Endodermal cell (in vitro differentiated cells): ENCODE measurements at regions not wholly inside any gene's neighbourhood (a gene's known extent, or its start where the extent isn't known, plus 50 kb on each side); places are given as distances from the start of the nearest gene placed in this dataset.

Experiments
- DNase-seq: peaks from one replicate; pipeline ENCODE4 v3.0.0-alpha.2; 2017
- H3K27ac ChIP-seq: 2 replicates; pipeline ENCODE4 v1.5.1; 2013; ENCODE audit warnings: mild to moderate bottlenecking, low read depth, low read length, moderate library complexity
- H3K27me3 ChIP-seq: 2 replicates; pipeline ENCODE4 v1.6.1; 2013; ENCODE audit warnings: mild to moderate bottlenecking, low read length, moderate library complexity; ENCODE audit not compliant: insufficient read depth, control insufficient read depth, poor library complexity, severe bottlenecking
- H3K36me3 ChIP-seq: 2 replicates; pipeline ENCODE4 v1.7.0; 2013; ENCODE audit warnings: mild to moderate bottlenecking, low read length, moderate library complexity; ENCODE audit not compliant: control insufficient read depth, insufficient read depth
- H3K4me1 ChIP-seq: one replicate; pipeline ENCODE4 v1.7.0; 2013; ENCODE audit warnings: low read length; ENCODE audit not compliant: control insufficient read depth, insufficient read depth
- H3K4me3 ChIP-seq: 2 replicates; pipeline ENCODE4 v1.5.1; 2013; ENCODE audit warnings: mild to moderate bottlenecking, low read length, moderate library complexity
- H3K9ac ChIP-seq: 2 replicates; pipeline ENCODE4 v1.6.1; 2013; ENCODE audit warnings: mild to moderate bottlenecking, low read length, moderate library complexity; ENCODE audit not compliant: poor library complexity, severe bottlenecking; ENCODE audit errors: extremely low read depth
- H3K9me3 ChIP-seq: 2 replicates; pipeline ENCODE4 v1.6.1; 2013; ENCODE audit warnings: mild to moderate bottlenecking, low read length, moderate library complexity; ENCODE audit not compliant: control insufficient read depth
- H3K27ac Mint-ChIP-seq: 2 replicates; pipeline ENCODE4 v1.8.0; 2020; ENCODE audit warnings: mixed read lengths
- H3K27me3 Mint-ChIP-seq: 2 replicates; pipeline ENCODE4 v1.8.0; 2021; ENCODE audit warnings: mild to moderate bottlenecking, mixed read lengths; ENCODE audit not compliant: insufficient read depth
- H3K36me3 Mint-ChIP-seq: 2 replicates; pipeline ENCODE4 v1.8.0; 2020; ENCODE audit warnings: low read depth, mixed read lengths
- H3K4me1 Mint-ChIP-seq: 2 replicates; pipeline ENCODE4 v1.8.0; 2020; ENCODE audit warnings: mixed read lengths
- H3K4me3 Mint-ChIP-seq: 2 replicates; pipeline ENCODE4 v1.8.0; 2020; ENCODE audit warnings: mild to moderate bottlenecking, moderate library complexity, mixed read lengths
- H3K9me3 Mint-ChIP-seq: 2 replicates; pipeline ENCODE4 v1.8.0; 2020; ENCODE audit warnings: mild to moderate bottlenecking, mixed read lengths
- WGBS, 2 experiments: methylation state at CpG; one replicate each; pipeline versions ENCODE4 v1.1.5 to v1.1.7; 2013; ENCODE audit warnings: missing lambda C conversion rate in 2 of 2, mixed read lengths in 1 of 2; ENCODE audit not compliant: insufficient coverage in 1 of 2, insufficient read length in 1 of 2; 5-methylcytosine and 5-hydroxymethylcytosine counted together
- TF ChIP-seq, protein P1 (sequence below): fragments of 200-600 bp; sonication (generic); conservative IDR thresholded peaks from 2 replicates; pipeline ENCODE4 v1.5.0; 2021; ENCODE audit warnings: antibody characterized with exemption, mild to moderate bottlenecking

DNA sequence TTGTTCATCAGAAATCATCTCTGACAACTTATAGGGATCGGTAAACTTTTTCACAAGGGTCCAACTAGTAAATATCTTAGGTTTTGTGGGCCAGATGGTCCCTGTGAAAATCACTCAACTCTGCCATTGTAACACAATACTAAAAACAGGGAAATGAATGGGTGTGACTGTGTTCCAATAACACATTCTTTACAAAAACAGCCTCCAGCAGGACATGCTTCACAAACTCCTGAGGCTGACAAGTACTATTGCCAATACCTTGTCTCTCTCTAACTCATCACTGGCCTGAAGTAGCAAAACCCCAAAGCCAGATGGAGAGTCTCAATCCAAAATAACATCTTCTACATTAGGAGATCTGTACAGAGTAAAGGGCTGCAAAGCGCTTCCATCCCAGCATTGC lies 312.3 kb downstream of the TOX3 start:
- TF ChIP-seq, protein P1, sequence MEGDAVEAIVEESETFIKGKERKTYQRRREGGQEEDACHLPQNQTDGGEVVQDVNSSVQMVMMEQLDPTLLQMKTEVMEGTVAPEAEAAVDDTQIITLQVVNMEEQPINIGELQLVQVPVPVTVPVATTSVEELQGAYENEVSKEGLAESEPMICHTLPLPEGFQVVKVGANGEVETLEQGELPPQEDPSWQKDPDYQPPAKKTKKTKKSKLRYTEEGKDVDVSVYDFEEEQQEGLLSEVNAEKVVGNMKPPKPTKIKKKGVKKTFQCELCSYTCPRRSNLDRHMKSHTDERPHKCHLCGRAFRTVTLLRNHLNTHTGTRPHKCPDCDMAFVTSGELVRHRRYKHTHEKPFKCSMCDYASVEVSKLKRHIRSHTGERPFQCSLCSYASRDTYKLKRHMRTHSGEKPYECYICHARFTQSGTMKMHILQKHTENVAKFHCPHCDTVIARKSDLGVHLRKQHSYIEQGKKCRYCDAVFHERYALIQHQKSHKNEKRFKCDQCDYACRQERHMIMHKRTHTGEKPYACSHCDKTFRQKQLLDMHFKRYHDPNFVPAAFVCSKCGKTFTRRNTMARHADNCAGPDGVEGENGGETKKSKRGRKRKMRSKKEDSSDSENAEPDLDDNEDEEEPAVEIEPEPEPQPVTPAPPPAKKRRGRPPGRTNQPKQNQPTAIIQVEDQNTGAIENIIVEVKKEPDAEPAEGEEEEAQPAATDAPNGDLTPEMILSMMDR, result no peak
- peaks cover 2% of the 10 kb centered on the region for H3K9me3 Mint-ChIP-seq
- H3K27me3 Mint-ChIP-seq, result no peaks in the 10 kb centered on the region
- no peak for DNase-seq
- H3K4me3 Mint-ChIP-seq, result no peak overlapping the region
- no peaks in the 10 kb centered on the region for H3K36me3 ChIP-seq
- 100% methylated on average over 2 of the region's 2 CpGs; no CpG with 5 or more reads in 1 of the 2 experiments for WGBS, 2 experiments
- peaks cover 9% of the 10 kb centered on the region for H3K4me1 ChIP-seq
- H3K9me3 ChIP-seq, result peaks cover 3% of the 10 kb centered on the region
- no peaks in the 10 kb centered on the region for H3K36me3 Mint-ChIP-seq
- no peak overlapping the region for H3K27ac ChIP-seq
- no peak overlapping the region for H3K9ac ChIP-seq
- H3K27ac Mint-ChIP-seq, result no peak overlapping the region
- no peak overlapping the region for H3K4me3 ChIP-seq
- H3K4me1 Mint-ChIP-seq, result peaks cover 15% of the 10 kb centered on the region
- no peaks in the 10 kb centered on the region for H3K27me3 ChIP-seq

DNA sequence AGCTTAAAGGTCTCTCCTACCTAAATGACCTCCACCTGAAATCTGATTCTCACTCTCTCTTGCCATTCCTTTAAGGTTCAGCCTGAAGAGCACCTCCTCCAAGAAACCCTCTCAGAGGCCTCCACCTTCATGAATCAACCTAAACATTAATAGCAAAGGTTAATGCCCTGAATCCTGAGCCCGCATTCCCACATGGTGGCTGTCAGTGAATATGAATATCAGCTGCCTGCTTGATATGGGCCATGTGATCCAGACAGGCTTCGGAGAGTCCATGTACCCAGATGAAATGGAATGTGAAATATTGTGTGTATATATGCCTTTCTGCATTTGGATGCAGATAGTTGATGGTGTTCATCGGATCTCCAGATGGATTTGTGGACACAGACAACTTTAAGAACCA lies 317.5 kb downstream of the TOX3 start:
- Histone ChIP-seq H3K9me3 (peaks cover 3% of the 10 kb centered on the region), H3K4me1 (no peaks in the 10 kb centered on the region), H3K9ac (no peak overlapping the region), H3K4me3 (no peak overlapping the region), H3K27me3 (no peaks in the 10 kb centered on the region), H3K27ac (no peak overlapping the region), H3K36me3 (no peaks in the 10 kb centered on the region)
- DNase-seq, result no peak
- TF ChIP-seq, protein P1, result no peak
- H3K4me3 Mint-ChIP-seq, result no peak overlapping the region
- peaks cover 2% of the 10 kb centered on the region for H3K4me1 Mint-ChIP-seq
- H3K27ac Mint-ChIP-seq, result no peak overlapping the region
- H3K27me3 Mint-ChIP-seq, result no peaks in the 10 kb centered on the region
- H3K36me3 Mint-ChIP-seq, result no peaks in the 10 kb centered on the region
- WGBS, 2 experiments, result 84 to 100% methylated on average over 1 to 3 of the region's 3 CpGs
- peaks cover 2% of the 10 kb centered on the region for H3K9me3 Mint-ChIP-seq

DNA sequence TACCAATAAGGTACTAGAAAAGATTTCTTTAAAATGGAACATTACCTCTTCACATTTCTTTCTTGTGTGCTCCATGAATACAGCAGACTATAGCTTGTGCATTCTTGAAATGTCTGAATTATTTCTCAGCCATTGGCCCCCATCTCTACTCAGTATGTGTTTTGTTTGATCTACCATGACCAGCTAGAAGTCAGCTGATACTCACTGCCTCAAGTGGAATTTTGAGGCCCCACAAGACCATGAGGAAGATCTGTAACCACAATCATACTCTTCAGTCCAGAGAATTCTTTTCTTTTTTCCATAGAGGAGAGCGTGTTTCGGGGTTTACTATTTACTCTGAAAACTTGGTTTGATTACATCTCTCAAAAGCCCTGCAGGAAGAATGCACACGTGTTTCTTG lies 319.1 kb downstream of the TOX3 start:
- H3K27ac Mint-ChIP-seq, result no peak overlapping the region
- DNase-seq, result no peak
- TF ChIP-seq, protein P1, result no peak

More for the DNA sequence above, 319.1 kb downstream of the TOX3 start:
- Histone ChIP-seq H3K36me3 (no peaks in the 10 kb centered on the region), H3K27me3 (no peaks in the 10 kb centered on the region), H3K9ac (no peak overlapping the region), H3K4me3 (no peak overlapping the region), H3K9me3 (peaks cover 3% of the 10 kb centered on the region), H3K4me1 (no peaks in the 10 kb centered on the region), H3K27ac (no peak overlapping the region)
- H3K4me1 Mint-ChIP-seq, result no peaks in the 10 kb centered on the region
- peaks cover 2% of the 10 kb centered on the region for H3K9me3 Mint-ChIP-seq
- H3K4me3 Mint-ChIP-seq, result no peak overlapping the region
- H3K36me3 Mint-ChIP-seq, result no peaks in the 10 kb centered on the region
- H3K27me3 Mint-ChIP-seq, result no peaks in the 10 kb centered on the region
- 93 to 94% methylated on average over 3 of the region's 3 CpGs for WGBS, 2 experiments
